ENCODE measurements at regions not wholly inside any gene's neighbourhood (a gene's known extent, or its start where the extent isn't known, plus 50 kb on each side); places are given as distances from the start of the nearest gene placed in this dataset.

- TF ChIP-seq CTCF (IDR thresholded peaks at IDR 0.05; ENCODE audit: control insufficient read depth, insufficient read depth, low read depth, low read length, missing control alignments): no peak
- H3K4me3 ChIP-seq (ENCODE audit: control insufficient read depth, low read depth, low read length): no peak overlapping the region
- DNase-seq (ENCODE audit: low read depth): no peak
Observed at GRCh38 chr1:5704561-5705514, 287.4 kb downstream of the NPHP4 start.

- H3K4me3 ChIP-seq (ENCODE audit: control insufficient read depth, low read depth, low read length): no peak overlapping the region
- no peak for DNase-seq (ENCODE audit: low read depth)
- TF ChIP-seq CTCF (IDR thresholded peaks at IDR 0.05; ENCODE audit: control insufficient read depth, insufficient read depth, low read depth, low read length, missing control alignments): no peak
Observed at GRCh38 chr1:5701642-5702041, 290.6 kb downstream of the NPHP4 start.

GRCh38 chr1:5693568-5693967 is 298.7 kb downstream of the NPHP4 start:
- TF ChIP-seq CTCF (IDR thresholded peaks at IDR 0.05; ENCODE audit: control insufficient read depth, insufficient read depth, low read depth, low read length, missing control alignments): no peak
- no peak for DNase-seq (ENCODE audit: low read depth)
- H3K4me3 ChIP-seq (ENCODE audit: control insufficient read depth, low read depth, low read length): no peak overlapping the region

- no peak for DNase-seq (ENCODE audit: low read depth)
- no peak for TF ChIP-seq CTCF (IDR thresholded peaks at IDR 0.05; ENCODE audit: control insufficient read depth, insufficient read depth, low read depth, low read length, missing control alignments)
- no peak overlapping the region for H3K4me3 ChIP-seq (ENCODE audit: control insufficient read depth, low read depth, low read length)
Observed at GRCh38 chr1:5692664-5693063, 299.6 kb downstream of the NPHP4 start.

- DNase-seq (ENCODE audit: low read depth): no peak
- TF ChIP-seq CTCF (IDR thresholded peaks at IDR 0.05; ENCODE audit: control insufficient read depth, insufficient read depth, low read depth, low read length, missing control alignments): no peak
- no peak overlapping the region for H3K4me3 ChIP-seq (ENCODE audit: control insufficient read depth, low read depth, low read length)
Observed at GRCh38 chr1:5691795-5692509, 300.3 kb downstream of the NPHP4 start.

- no peak for DNase-seq (ENCODE audit: low read depth)
- no peak overlapping the region for H3K4me3 ChIP-seq (ENCODE audit: control insufficient read depth, low read depth, low read length)
- no peak for TF ChIP-seq CTCF (IDR thresholded peaks at IDR 0.05; ENCODE audit: control insufficient read depth, insufficient read depth, low read depth, low read length, missing control alignments)
Observed at GRCh38 chr1:5690898-5691297, 301.3 kb downstream of the NPHP4 start.
